Large intestine (tissue), 3 donors: ENCODE measurements at regions not wholly inside any gene's neighbourhood (a gene's known extent, or its start where the extent isn't known, plus 50 kb on each side); places are given as distances from the start of the nearest gene placed in this dataset.

Experiments
- DNase-seq, 2 donors: peaks; one replicate each; pipeline versions ENCODE4 v3.0.0 to v3.0.0-alpha.2; 2013
- H3K27ac ChIP-seq: one replicate; pipeline ENCODE4 v1.5.1; 2013; ENCODE audit warnings: low read length
- H3K27me3 ChIP-seq: 2 replicates; pipeline ENCODE4 v1.6.1; 2013; ENCODE audit warnings: low read length; ENCODE audit not compliant: control insufficient read depth, insufficient read depth
- H3K36me3 ChIP-seq: 2 replicates; pipeline ENCODE4 v1.6.1; 2013; ENCODE audit warnings: low read length; ENCODE audit not compliant: control insufficient read depth, insufficient read depth
- H3K4me1 ChIP-seq: one replicate; pipeline ENCODE4 v1.6.1; 2013; ENCODE audit warnings: low read length; ENCODE audit not compliant: control insufficient read depth, insufficient read depth
- H3K4me3 ChIP-seq: one replicate; pipeline ENCODE4 v1.5.1; 2013; ENCODE audit warnings: low read length
- H3K9me3 ChIP-seq: one replicate; pipeline ENCODE4 v1.6.1; 2013; ENCODE audit warnings: mild to moderate bottlenecking, low read depth, low read length, moderate library complexity; ENCODE audit not compliant: control insufficient read depth
- WGBS: methylation state at CpG from one replicate; pipeline ENCODE4 v1.1.5; 2013; ENCODE audit warnings: low lambda C conversion rate; ENCODE audit not compliant: insufficient coverage; 5-methylcytosine and 5-hydroxymethylcytosine counted together

DNA sequence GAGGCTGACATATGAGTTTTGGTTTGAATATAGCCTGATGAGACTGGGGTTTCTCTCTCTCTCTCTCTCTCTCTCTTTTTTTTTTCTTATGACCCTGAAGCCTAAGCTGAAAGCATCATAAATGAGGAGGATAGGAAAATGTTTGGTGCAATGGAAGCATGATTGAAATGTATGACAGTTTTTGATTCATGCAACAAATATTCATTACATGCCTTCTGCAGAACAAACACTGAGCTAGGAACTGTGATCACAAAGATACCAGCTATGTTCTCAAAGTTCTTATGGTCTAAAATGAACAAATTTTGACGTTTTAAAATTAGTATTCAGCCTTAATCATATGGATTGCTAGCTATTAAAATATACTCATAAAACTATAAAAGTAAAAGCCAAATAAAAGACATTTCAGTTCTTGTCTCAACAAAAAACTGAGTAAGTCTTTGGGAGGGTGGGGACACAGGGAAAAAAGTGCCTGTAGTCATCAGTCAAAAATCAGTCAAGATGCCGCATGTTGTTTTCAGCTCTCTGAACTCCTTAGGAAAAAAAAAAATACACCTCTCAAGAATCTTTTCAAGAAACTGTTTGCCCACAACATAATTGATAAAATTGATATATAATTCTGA lies 57.2 kb downstream of the NKX6-1 start:
- 60% methylated on average over 1 of the region's 2 CpGs for WGBS
- peaks cover 3% of the 10 kb centered on the region for H3K27me3 ChIP-seq
- H3K4me1 ChIP-seq, result no peaks in the 10 kb centered on the region
- H3K36me3 ChIP-seq, result no peaks in the 10 kb centered on the region
- DNase-seq, result no peak
- no peaks in the 10 kb centered on the region for H3K9me3 ChIP-seq
- H3K27ac ChIP-seq, result no peak overlapping the region
- no peak overlapping the region for H3K4me3 ChIP-seq

DNA sequence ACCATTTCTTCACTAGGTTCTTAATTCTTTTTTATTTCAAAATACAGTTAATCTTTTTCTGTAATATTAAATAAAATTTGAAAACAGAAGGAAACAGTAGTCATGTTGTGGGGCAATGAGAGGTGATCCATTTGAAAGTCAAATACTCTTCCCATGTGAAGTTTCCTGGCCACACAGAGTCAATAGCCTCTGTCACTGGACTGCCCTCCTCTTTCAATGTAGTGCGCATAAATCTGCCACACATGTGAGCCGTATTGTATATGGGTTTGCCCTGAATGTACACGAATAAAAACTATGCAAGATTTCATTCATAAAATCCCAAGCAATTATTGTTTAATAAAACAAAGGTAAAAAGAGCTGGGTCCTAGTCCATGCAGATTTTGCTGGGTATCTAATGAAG lies 59.1 kb downstream of the NKX6-1 start:
- WGBS, result 83% methylated on average over 2 of the region's 3 CpGs
- no peaks in the 10 kb centered on the region for H3K36me3 ChIP-seq
- no peaks in the 10 kb centered on the region for H3K9me3 ChIP-seq
- no peak overlapping the region for H3K4me3 ChIP-seq
- DNase-seq, result no peak
- no peaks in the 10 kb centered on the region for H3K27me3 ChIP-seq
- no peak overlapping the region for H3K27ac ChIP-seq
- no peaks in the 10 kb centered on the region for H3K4me1 ChIP-seq

DNA sequence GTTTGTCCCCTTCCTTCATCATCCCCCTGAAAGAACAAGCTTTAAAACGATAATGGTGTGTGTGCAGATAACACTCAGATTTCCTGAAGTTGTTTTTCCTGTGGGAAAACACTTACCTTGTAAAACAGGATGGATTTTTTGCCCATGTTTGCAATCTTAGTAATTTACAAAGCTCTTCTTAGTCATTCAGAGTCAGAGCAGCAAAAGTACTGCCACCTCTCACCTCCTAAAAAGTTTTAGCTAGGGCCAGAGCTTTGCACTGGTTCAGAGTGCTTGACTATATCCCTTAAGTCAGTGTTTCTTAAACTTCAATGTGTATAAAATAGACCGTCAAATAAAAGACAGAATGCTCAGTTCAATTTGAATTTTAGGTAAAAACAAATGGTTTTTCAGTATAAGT lies 62.3 kb downstream of the NKX6-1 start:
- 100% methylated on average over 1 of the region's 2 CpGs for WGBS
- Histone ChIP-seq H3K4me3 (no peak overlapping the region), H3K27me3 (no peaks in the 10 kb centered on the region)

DNA sequence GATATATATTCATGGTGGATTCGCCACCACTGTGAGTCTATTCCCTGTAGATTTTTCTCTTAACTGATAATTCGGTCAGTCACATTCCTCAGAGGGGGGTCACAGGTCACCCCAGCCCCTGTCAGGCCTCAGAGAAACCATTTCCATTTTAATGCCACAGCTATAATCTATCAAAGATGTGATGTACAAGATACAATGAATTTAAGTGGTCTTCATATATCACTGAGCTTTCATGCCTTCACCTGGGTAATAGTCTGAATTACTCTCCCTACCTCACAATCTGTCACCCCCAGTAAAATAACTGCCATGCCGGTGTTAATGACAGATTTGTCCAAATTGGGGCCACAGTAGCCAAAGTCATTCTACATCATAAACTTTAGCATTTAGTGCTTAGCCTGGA lies 64.7 kb downstream of the NKX6-1 start:
- no peaks in the 10 kb centered on the region for H3K36me3 ChIP-seq
- H3K4me1 ChIP-seq, result no peaks in the 10 kb centered on the region
- WGBS, result 100% methylated on average over 1 of the region's 3 CpGs
- H3K27ac ChIP-seq, result no peak overlapping the region
- DNase-seq, result no peak
- H3K9me3 ChIP-seq, result no peaks in the 10 kb centered on the region
- H3K27me3 ChIP-seq, result no peaks in the 10 kb centered on the region
- no peak overlapping the region for H3K4me3 ChIP-seq

More for the DNA sequence above, 62.3 kb downstream of the NKX6-1 start:
- Histone ChIP-seq H3K9me3 (no peaks in the 10 kb centered on the region), H3K4me1 (no peaks in the 10 kb centered on the region), H3K27ac (no peak overlapping the region), H3K36me3 (no peaks in the 10 kb centered on the region)
- no peak for DNase-seq

DNA sequence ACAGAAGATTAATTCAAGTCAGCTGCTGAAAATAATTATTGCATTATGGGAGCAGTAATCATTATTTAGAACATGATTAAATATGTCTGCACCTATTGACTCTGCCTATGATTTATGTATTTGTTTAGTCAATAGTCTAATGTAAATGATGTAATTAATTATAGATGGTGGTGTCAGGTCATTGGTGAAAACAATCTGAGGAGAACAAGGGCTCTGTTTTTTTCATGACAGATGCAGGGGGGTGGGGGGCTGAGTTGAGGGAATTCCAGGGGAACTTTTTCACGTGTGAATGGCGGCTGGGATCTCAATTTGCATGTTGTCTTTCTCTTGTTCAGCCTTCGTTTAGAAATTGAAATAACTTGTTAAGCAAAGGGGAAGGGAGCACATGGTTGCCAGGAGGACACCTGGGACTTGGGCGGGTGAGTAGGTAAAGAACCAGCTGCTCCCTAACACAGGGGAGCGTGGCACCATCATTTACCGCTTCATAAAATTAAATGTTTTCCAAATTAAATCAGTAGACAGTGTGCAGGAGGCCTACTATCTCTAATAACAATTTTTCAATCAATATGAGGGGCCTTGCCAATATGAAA lies 65.4 kb downstream of the NKX6-1 start:
- Histone ChIP-seq H3K9me3 (no peaks in the 10 kb centered on the region), H3K27ac (no peak overlapping the region), H3K27me3 (no peaks in the 10 kb centered on the region), H3K36me3 (no peaks in the 10 kb centered on the region), H3K4me1 (no peaks in the 10 kb centered on the region), H3K4me3 (no peak overlapping the region)
- WGBS, result 42% methylated on average over 2 of the region's 6 CpGs
- DNase-seq, result no peak

DNA sequence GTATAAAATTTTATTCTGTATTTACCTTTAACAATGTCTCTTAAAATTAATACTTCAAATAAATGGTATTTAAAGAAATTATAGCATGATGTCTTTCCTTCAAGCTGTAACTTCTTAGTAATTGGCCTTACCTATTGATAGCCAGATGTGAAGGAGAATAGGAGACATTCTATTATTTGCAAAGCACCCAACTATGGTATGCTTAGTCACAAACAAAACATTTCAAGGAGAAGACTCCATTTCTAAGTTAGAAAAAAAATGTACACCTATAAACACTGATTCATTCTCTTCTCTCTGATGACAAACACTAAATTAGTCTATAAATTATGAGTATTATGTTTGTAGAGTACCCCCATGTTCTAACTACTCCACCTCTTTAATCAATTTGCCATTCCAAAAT lies 66.4 kb downstream of the NKX6-1 start:
- DNase-seq, result no peak
- no peaks in the 10 kb centered on the region for H3K36me3 ChIP-seq
- no peaks in the 10 kb centered on the region for H3K9me3 ChIP-seq
- H3K4me3 ChIP-seq, result no peak overlapping the region
- no peaks in the 10 kb centered on the region for H3K4me1 ChIP-seq
- H3K27me3 ChIP-seq, result no peaks in the 10 kb centered on the region
- no peak overlapping the region for H3K27ac ChIP-seq

DNA sequence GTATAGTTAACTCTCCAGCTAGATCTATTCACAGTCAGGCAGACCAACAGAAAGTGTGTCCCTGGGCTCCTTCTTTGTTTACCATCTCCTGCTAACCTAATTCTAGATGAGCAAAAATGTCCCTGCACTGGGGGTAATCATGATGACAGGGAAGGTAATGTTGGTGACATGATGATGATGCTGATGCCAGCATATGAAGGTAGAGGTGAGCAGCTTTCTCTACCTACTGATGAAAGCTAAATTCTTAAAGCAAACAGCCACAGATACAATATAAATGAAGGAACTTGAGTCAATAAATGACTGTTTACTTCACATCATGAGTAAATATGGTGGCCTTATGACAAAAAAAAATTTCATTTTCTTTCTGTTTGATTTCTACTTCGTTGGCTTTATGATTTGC lies 78.5 kb downstream of the NKX6-1 start:
- Histone ChIP-seq H3K27me3 (peaks cover 2% of the 10 kb centered on the region), H3K27ac (no peak overlapping the region), H3K4me3 (no peak overlapping the region), H3K4me1 (no peaks in the 10 kb centered on the region), H3K9me3 (no peaks in the 10 kb centered on the region), H3K36me3 (no peaks in the 10 kb centered on the region)
- DNase-seq, result no peak
- WGBS, result no CpG with 5 or more reads among the region's 1 CpG

DNA sequence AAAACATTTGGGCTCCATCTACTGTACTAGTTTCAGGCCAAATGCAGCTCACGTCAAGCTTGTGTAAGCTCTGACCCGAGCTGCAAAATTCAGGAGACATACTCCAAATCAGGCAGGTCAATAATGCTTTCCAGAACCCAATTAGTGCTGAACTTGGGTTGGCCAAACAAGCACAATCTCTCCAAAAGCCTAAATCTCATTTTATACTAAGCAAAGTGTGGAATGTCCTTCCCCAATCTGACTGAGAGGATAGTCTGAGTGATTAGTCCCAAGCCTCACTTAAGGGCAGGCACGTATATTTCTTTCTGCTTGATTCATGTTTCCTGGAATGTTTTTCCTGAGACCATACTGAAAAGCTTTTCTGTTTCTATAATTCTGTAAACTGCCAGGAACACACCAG lies 79.9 kb downstream of the NKX6-1 start:
- Histone ChIP-seq H3K36me3 (no peaks in the 10 kb centered on the region), H3K4me3 (no peak overlapping the region), H3K4me1 (no peaks in the 10 kb centered on the region), H3K27me3 (peaks cover 2% of the 10 kb centered on the region), H3K9me3 (no peaks in the 10 kb centered on the region), H3K27ac (no peak overlapping the region)
- DNase-seq, result no peak
- no CpG with 5 or more reads among the region's 3 CpGs for WGBS

DNA sequence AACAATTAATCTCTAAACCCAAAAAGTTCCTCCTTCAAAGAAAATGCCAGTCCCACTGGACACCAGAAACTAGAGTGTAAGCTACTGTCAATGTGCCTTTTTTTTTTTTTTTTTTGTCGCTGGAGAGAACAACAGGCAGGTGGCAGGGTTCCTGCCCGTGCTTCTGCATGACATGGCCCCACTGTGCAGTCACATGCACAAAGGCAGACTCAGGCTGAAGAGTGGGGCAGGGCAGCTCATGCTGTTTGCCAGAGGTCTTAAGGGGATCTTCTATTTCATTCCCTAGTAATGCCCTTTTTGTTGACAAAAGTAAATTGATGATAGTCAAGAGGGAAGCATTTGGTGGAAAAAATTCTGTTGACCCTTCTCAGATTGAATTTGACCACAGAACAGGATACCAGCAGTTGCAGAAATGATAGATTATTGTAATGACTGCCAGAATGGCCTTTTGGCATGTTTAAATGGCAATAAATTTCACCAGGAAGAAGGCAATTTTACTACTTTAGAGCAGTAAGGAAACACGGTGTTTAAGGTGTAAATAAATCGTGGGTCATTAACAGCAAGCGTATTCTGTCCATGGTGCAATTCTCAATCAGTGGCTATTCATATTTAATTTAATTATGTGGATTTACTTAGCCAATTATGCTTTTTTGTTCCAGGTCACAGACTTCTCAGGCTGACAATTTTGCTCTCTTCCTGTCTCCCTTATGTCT lies 80.9 kb downstream of the NKX6-1 start:
- Histone ChIP-seq H3K4me3 (no peak overlapping the region), H3K27ac (no peak overlapping the region), H3K36me3 (no peaks in the 10 kb centered on the region), H3K9me3 (no peaks in the 10 kb centered on the region), H3K27me3 (peaks cover 2% of the 10 kb centered on the region), H3K4me1 (no peaks in the 10 kb centered on the region)
- no CpG with 5 or more reads among the region's 5 CpGs for WGBS
- peak in 1 of 2 donors; percentile 50 for DNase-seq

DNA sequence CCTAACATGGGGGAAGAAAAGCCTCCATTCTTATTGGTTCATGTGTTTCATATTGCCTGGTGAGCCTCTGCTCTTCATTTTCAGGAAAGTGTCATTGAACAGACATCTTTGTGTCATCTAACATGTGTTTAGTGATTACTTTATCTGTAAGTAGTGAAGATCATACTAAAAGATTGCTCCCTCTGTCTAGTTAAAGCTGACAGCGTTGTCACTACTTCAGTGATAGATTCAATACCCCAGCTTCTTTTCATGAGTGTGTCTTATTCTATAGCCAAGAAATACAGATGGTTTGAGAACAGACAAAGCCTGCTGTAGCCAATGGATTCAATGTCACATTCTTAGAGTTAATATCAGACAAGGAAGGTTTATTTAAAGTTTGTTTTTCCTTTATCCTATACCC lies 85.1 kb downstream of the NKX6-1 start:
- WGBS, result no CpG with 5 or more reads among the region's 1 CpG

DNA sequence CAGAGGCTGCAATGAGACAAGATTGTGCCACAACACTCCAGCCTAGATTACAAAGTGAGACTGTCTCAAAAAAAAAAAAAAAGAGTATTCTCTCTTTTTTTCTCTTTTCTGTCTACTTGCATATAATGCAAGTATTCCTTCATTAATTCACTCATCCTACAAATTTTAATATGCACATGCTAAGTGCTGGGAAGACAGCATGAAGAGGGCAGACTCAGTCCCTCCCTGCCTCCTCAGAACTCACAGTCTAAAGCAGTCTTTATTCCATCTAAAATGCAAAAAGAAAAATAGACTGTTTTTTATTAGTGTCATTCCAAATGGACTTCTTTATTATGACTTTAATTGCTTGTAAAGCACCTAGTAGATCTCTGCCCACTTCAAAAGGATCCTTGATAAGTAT lies 85.6 kb downstream of the NKX6-1 start:
- Histone ChIP-seq H3K36me3 (no peaks in the 10 kb centered on the region), H3K4me1 (no peaks in the 10 kb centered on the region), H3K9me3 (no peaks in the 10 kb centered on the region), H3K27me3 (no peaks in the 10 kb centered on the region), H3K27ac (no peak overlapping the region), H3K4me3 (no peak overlapping the region)
- no peak for DNase-seq

More for the DNA sequence above, 85.1 kb downstream of the NKX6-1 start:
- H3K36me3 ChIP-seq, result no peaks in the 10 kb centered on the region
- H3K9me3 ChIP-seq, result no peaks in the 10 kb centered on the region
- H3K27ac ChIP-seq, result no peak overlapping the region
- DNase-seq, result no peak
- no peaks in the 10 kb centered on the region for H3K4me1 ChIP-seq
- H3K4me3 ChIP-seq, result no peak overlapping the region
- peaks cover 2% of the 10 kb centered on the region for H3K27me3 ChIP-seq
